ENCODE measurements at regions not wholly inside any gene's neighbourhood (a gene's known extent, or its start where the extent isn't known, plus 50 kb on each side); places are given as distances from the start of the nearest gene placed in this dataset.

DNA sequence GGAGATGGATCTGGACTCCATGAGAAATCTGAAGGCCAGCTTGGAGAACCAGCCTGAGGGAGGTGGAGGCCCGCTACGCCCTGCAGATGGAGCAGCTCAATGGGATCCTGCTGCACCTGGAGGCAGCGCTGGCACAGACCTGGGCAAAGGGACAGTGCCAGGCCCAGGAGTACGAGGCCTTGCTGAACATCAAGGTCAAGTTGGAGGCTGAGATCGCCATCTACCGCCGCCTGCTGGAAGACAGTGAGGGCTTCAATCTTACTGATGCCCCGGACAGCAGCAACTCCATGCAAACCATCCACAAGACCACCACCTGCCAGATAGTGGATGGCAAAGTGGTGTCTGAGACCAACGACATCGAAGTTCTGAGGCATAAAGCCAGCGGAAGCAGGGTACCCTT is 601.5 kb upstream of the ZP4 start:
- Histone ChIP-seq H3K27me3 (no peaks in the 10 kb centered on the region), H3K9me3 (no peaks in the 10 kb centered on the region), H3K27ac (no peak overlapping the region), H3K4me3 (no peak overlapping the region), H3K4me1 (no peaks in the 10 kb centered on the region), H3K36me3 (no peaks in the 10 kb centered on the region)
- DNase-seq (ENCODE audit: extremely low spot score in 2 of 2): no peak
- intact Hi-C loops (cut with DNase I): no loop called here
- TF ChIP-seq, protein P1, sequence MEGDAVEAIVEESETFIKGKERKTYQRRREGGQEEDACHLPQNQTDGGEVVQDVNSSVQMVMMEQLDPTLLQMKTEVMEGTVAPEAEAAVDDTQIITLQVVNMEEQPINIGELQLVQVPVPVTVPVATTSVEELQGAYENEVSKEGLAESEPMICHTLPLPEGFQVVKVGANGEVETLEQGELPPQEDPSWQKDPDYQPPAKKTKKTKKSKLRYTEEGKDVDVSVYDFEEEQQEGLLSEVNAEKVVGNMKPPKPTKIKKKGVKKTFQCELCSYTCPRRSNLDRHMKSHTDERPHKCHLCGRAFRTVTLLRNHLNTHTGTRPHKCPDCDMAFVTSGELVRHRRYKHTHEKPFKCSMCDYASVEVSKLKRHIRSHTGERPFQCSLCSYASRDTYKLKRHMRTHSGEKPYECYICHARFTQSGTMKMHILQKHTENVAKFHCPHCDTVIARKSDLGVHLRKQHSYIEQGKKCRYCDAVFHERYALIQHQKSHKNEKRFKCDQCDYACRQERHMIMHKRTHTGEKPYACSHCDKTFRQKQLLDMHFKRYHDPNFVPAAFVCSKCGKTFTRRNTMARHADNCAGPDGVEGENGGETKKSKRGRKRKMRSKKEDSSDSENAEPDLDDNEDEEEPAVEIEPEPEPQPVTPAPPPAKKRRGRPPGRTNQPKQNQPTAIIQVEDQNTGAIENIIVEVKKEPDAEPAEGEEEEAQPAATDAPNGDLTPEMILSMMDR (IDR thresholded peaks at IDR 0.05): no peak
- no peak for TF ChIP-seq POLR2A (IDR thresholded peaks at IDR 0.05)
- TF ChIP-seq POLR2AphosphoS5 (IDR thresholded peaks at IDR 0.05; ENCODE audit: insufficient read depth in 1 of 2, low read depth in 1 of 2): no peak

DNA sequence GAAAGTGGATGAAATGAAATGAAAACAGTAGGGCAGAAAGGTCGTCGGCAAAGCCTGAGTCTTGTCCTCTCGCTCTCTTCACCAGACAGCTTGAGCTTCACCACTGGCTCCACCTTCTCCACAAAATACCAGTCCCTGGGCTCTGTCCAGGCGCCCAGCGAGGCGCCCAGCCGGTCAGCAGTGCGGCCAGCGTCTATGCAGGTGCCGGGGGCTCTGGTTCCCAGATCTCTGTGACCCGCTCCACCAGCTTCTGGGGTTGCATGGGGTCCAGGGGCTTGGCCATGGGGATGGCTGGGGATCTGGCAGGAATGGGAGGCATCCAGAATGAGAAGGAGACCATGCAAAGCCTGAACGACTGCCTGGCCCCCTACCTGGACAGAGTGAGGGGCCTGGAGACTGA is 600.5 kb upstream of the ZP4 start:
- intact Hi-C loops (cut with DNase I): no loop called here
- TF ChIP-seq POLR2A (IDR thresholded peaks at IDR 0.05): no peak
- TF ChIP-seq, protein P1 (IDR thresholded peaks at IDR 0.05): no peak
- TF ChIP-seq POLR2AphosphoS5 (IDR thresholded peaks at IDR 0.05; ENCODE audit: insufficient read depth in 1 of 2, low read depth in 1 of 2): no peak
- H3K4me1 ChIP-seq: no peaks in the 10 kb centered on the region
- no peaks in the 10 kb centered on the region for H3K9me3 ChIP-seq
- no peak overlapping the region for H3K27ac ChIP-seq
- no peak for DNase-seq (ENCODE audit: extremely low spot score in 2 of 2)
- H3K4me3 ChIP-seq: no peak overlapping the region
- H3K27me3 ChIP-seq: no peaks in the 10 kb centered on the region
- no peaks in the 10 kb centered on the region for H3K36me3 ChIP-seq

DNA sequence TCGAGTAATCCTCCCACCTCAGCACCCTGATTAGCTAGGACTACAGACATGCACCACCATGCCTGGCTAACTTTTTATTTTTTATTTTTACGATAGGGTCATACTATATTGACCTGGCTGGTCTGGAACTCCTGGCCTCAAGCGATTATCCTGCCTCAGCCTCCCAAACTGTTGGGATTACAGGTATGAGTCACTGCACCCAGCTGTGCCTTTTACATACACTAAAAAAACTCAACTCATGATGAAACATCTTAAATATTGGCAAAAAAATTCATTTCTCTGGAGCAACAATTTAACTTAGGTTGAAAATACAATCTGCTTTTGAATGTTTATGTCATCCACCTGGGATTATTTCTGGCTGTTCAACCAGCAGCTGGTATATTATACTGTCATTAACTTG is 598.3 kb upstream of the ZP4 start:
- no peaks in the 10 kb centered on the region for H3K36me3 ChIP-seq
- no peaks in the 10 kb centered on the region for H3K9me3 ChIP-seq
- no peak for DNase-seq (ENCODE audit: extremely low spot score in 2 of 2)
- no peak overlapping the region for H3K27ac ChIP-seq
- H3K27me3 ChIP-seq: no peaks in the 10 kb centered on the region
- no peaks in the 10 kb centered on the region for H3K4me1 ChIP-seq
- H3K4me3 ChIP-seq: no peak overlapping the region
- intact Hi-C loops (cut with DNase I): no loop called here
- TF ChIP-seq POLR2A (IDR thresholded peaks at IDR 0.05) (no peak), POLR2AphosphoS5 (IDR thresholded peaks at IDR 0.05; ENCODE audit: insufficient read depth in 1 of 2, low read depth in 1 of 2) (no peak)
- TF ChIP-seq, protein P1 (IDR thresholded peaks at IDR 0.05): no peak

DNA sequence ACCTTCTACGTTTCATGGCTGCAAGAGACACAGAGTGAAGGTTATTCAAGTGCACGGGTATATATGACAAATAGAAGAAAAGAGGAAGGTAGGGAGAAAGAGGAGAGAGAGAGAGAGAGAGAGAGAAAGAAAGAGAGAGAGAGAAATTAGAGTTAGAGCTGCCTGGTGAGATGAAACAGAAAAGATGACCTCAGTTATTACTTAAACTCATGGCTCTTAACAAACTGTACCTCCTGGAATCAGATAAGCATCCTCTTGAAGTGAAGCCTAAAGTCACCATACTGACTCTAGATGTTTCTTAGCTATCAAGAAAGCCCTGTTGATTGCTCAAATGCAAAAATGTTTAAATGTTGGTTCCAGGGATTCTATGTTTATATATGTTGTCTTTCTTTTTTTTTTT is 597.7 kb upstream of the ZP4 start:
- intact Hi-C loops (cut with DNase I): no loop called here

DNA sequence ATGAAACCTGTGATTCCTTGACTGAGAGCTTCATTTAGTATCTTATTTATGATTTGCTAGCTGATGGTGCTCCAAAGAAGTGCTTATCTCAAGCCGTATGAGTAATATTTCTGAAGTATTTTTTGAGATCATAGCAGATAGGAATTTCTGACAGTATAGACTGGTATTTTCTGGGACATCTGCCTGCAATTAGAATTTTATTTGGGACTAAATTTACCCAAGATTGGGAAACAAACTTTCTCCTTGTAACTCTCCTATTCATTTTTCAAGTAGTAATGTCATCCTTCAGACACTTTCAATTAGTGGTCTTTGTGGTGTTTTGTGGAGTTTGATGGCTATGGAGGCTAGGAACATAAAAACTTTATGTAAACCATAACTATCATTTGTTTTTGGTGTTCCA is 597.2 kb upstream of the ZP4 start:
- intact Hi-C loops (cut with DNase I): no loop called here
- Histone ChIP-seq H3K36me3 (no peaks in the 10 kb centered on the region), H3K4me1 (no peaks in the 10 kb centered on the region), H3K9me3 (no peaks in the 10 kb centered on the region), H3K27ac (no peak overlapping the region), H3K27me3 (no peaks in the 10 kb centered on the region), H3K4me3 (no peak overlapping the region)
- DNase-seq (ENCODE audit: extremely low spot score in 2 of 2): no peak
- TF ChIP-seq POLR2A (IDR thresholded peaks at IDR 0.05) (no peak), POLR2AphosphoS5 (IDR thresholded peaks at IDR 0.05; ENCODE audit: insufficient read depth in 1 of 2, low read depth in 1 of 2) (no peak)
- TF ChIP-seq, protein P1 (IDR thresholded peaks at IDR 0.05): no peak

More for the DNA sequence above, 597.7 kb upstream of the ZP4 start:
- Histone ChIP-seq H3K4me3 (no peak overlapping the region), H3K27ac (no peak overlapping the region), H3K4me1 (no peaks in the 10 kb centered on the region), H3K36me3 (no peaks in the 10 kb centered on the region), H3K27me3 (no peaks in the 10 kb centered on the region), H3K9me3 (no peaks in the 10 kb centered on the region)
- TF ChIP-seq POLR2AphosphoS5 (IDR thresholded peaks at IDR 0.05; ENCODE audit: insufficient read depth in 1 of 2, low read depth in 1 of 2): no peak
- TF ChIP-seq, protein P1 (IDR thresholded peaks at IDR 0.05): no peak
- no peak for TF ChIP-seq POLR2A (IDR thresholded peaks at IDR 0.05)
- no peak for DNase-seq (ENCODE audit: extremely low spot score in 2 of 2)

Measured in vagina (tissue), 2 donors.